H9 (cell line): ENCODE measurements at regions not wholly inside any gene's neighbourhood (a gene's known extent, or its start where the extent isn't known, plus 50 kb on each side); places are given as distances from the start of the nearest gene placed in this dataset.

Source experiments
- DNase-seq: peaks from one replicate; pipeline ENCODE4 v3.0.0-alpha.2; 2017
- H2AFZ ChIP-seq: one replicate; pipeline ENCODE4 v1.6.1; 2013; ENCODE audit warnings: mild to moderate bottlenecking, low read length, control low read depth, moderate library complexity
- H2AK5ac ChIP-seq: 2 replicates; pipeline ENCODE4 v1.6.1; 2013; ENCODE audit warnings: low read length, control low read depth, mixed read lengths; ENCODE audit not compliant: insufficient read length
- H2BK120ac ChIP-seq: one replicate; pipeline ENCODE4 v1.6.1; 2013; ENCODE audit warnings: low read depth, mild to moderate bottlenecking, low read length, control low read depth, inconsistent platforms; ENCODE audit not compliant: poor library complexity, severe bottlenecking
- H2BK12ac ChIP-seq: 2 replicates; pipeline ENCODE4 v1.6.1; 2013; ENCODE audit warnings: low read length, control low read depth, mixed read lengths, low read depth; ENCODE audit not compliant: insufficient read length
- H2BK15ac ChIP-seq: 2 replicates; pipeline ENCODE4 v1.6.1; 2013; ENCODE audit warnings: low read depth, low read length, control low read depth
- H2BK20ac ChIP-seq: one replicate; pipeline ENCODE4 v1.6.1; 2013; ENCODE audit warnings: low read depth, mild to moderate bottlenecking, low read length, control low read depth, inconsistent platforms; ENCODE audit not compliant: poor library complexity, severe bottlenecking
- H2BK5ac ChIP-seq: 2 replicates; pipeline ENCODE4 v1.6.1; 2013; ENCODE audit warnings: low read length, control low read depth, mixed read lengths; ENCODE audit not compliant: insufficient read length
- H3K14ac ChIP-seq: 2 replicates; pipeline ENCODE4 v1.6.1; 2013; ENCODE audit warnings: low read length, control low read depth; ENCODE audit not compliant: insufficient read depth
- H3K18ac ChIP-seq: 2 replicates; pipeline ENCODE4 v1.6.1; 2013; ENCODE audit warnings: low read depth, mild to moderate bottlenecking, mixed read lengths, low read length, control low read depth; ENCODE audit not compliant: insufficient read length
- H3K23ac ChIP-seq: 2 replicates; pipeline ENCODE4 v1.6.1; 2013; ENCODE audit warnings: low read length, control low read depth, mixed read lengths, low read depth; ENCODE audit not compliant: insufficient read length
- H3K23me2 ChIP-seq: 2 replicates; pipeline ENCODE4 v1.6.1; 2013; ENCODE audit warnings: low read depth, mild to moderate bottlenecking, mixed read lengths, low read length, control low read depth; ENCODE audit not compliant: insufficient read length, poor library complexity, severe bottlenecking
- H3K27ac ChIP-seq: 2 replicates; pipeline ENCODE4 v1.5.1; 2013; ENCODE audit warnings: low read length, control low read depth, mixed read lengths, low read depth; ENCODE audit not compliant: insufficient read length
- H3K27me3 ChIP-seq: 2 replicates; pipeline ENCODE4 v1.6.1; 2013; ENCODE audit warnings: low read length, control low read depth, inconsistent platforms; ENCODE audit not compliant: insufficient read depth
- H3K4ac ChIP-seq: 2 replicates; pipeline ENCODE4 v1.6.1; 2013; ENCODE audit warnings: low read depth, mild to moderate bottlenecking, control low read depth, inconsistent platforms, low read length, moderate library complexity
- H3K4me1 ChIP-seq: 2 replicates; pipeline ENCODE4 v1.6.1; 2013; ENCODE audit warnings: low read length, control low read depth, inconsistent platforms; ENCODE audit not compliant: insufficient read depth
- H3K4me2 ChIP-seq: 2 replicates; pipeline ENCODE4 v1.6.1; 2013; ENCODE audit warnings: low read length, control low read depth, mixed read lengths; ENCODE audit not compliant: insufficient read length, insufficient read depth
- H3K56ac ChIP-seq: 2 replicates; pipeline ENCODE4 v1.6.1; 2013; ENCODE audit warnings: low read depth, mild to moderate bottlenecking, mixed read lengths, low read length, control low read depth; ENCODE audit not compliant: insufficient read length
- H3K79me1 ChIP-seq: 2 replicates; pipeline ENCODE4 v1.6.1; 2013; ENCODE audit warnings: low read depth, mild to moderate bottlenecking, moderate library complexity, low read length, control low read depth, inconsistent platforms; ENCODE audit not compliant: insufficient read depth, poor library complexity, severe bottlenecking
- H3K79me2 ChIP-seq: 2 replicates; pipeline ENCODE4 v1.6.1; 2013; ENCODE audit warnings: low read length, control low read depth, inconsistent platforms; ENCODE audit not compliant: insufficient read depth
- H3K9ac ChIP-seq: 2 replicates; pipeline ENCODE4 v1.6.1; 2013; ENCODE audit warnings: low read length, control low read depth, mixed read lengths; ENCODE audit not compliant: insufficient read length; ENCODE audit errors: extremely low read depth
- H3K9me3 ChIP-seq: one replicate; pipeline ENCODE4 v1.6.1; 2013; ENCODE audit warnings: low read depth, low read length, inconsistent platforms; ENCODE audit not compliant: control insufficient read depth
- H3T11ph ChIP-seq: one replicate; pipeline ENCODE4 v1.6.1; 2013; ENCODE audit warnings: mild to moderate bottlenecking, low read length, control low read depth, inconsistent platforms
- H4K20me1 ChIP-seq: one replicate; pipeline ENCODE4 v1.6.1; 2013; ENCODE audit not compliant: control insufficient read depth, insufficient read length, insufficient read depth
- H4K5ac ChIP-seq: 2 replicates; pipeline ENCODE4 v1.6.1; 2013; ENCODE audit warnings: low read depth, mild to moderate bottlenecking, mixed read lengths, low read length, control low read depth; ENCODE audit not compliant: insufficient read length
- H4K8ac ChIP-seq: replicated peaks from 2 replicates; pipeline ENCODE4 v1.6.1; 2013; ENCODE audit warnings: low read length, control low read depth, mixed read lengths, low read depth; ENCODE audit not compliant: insufficient read length
- H4K91ac ChIP-seq: 2 replicates; pipeline ENCODE4 v1.6.1; 2013; ENCODE audit warnings: low read depth, mild to moderate bottlenecking, moderate library complexity, mixed read lengths, low read length, control low read depth; ENCODE audit not compliant: insufficient read length
- H3K27ac Mint-ChIP-seq, 3 experiments: 2 replicates in 2 of 3; 3 replicates in 1 of 3; pipeline ENCODE4 v1.8.0; 2020 to 2021; ENCODE audit warnings: mixed read lengths in 3 of 3, mild to moderate bottlenecking in 1 of 3, moderate library complexity in 1 of 3
- H3K27me3 Mint-ChIP-seq: 2 replicates; pipeline ENCODE4 v1.8.0; 2021; ENCODE audit warnings: low read depth, mild to moderate bottlenecking, moderate library complexity, mixed read lengths
- H3K36me3 Mint-ChIP-seq, 3 experiments: 2 replicates in 2 of 3; 3 replicates in 1 of 3; pipeline ENCODE4 v1.8.0; 2020 to 2021; ENCODE audit warnings: low read depth in 3 of 3, mixed read lengths in 3 of 3; ENCODE audit not compliant: insufficient read depth in 1 of 3
- H3K4me1 Mint-ChIP-seq, 2 experiments: 2 replicates each; pipeline ENCODE4 v1.8.0; 2020; ENCODE audit warnings: mixed read lengths in 2 of 2
- H3K4me3 Mint-ChIP-seq, 2 experiments: 2 replicates in 1 of 2; 3 replicates in 1 of 2; pipeline ENCODE4 v1.8.0; 2020 to 2021; ENCODE audit warnings: mild to moderate bottlenecking in 2 of 2, mixed read lengths in 2 of 2, moderate library complexity in 1 of 2
- H3K9me3 Mint-ChIP-seq, 2 experiments: 2 replicates in 1 of 2; 3 replicates in 1 of 2; pipeline ENCODE4 v1.8.0; 2020; ENCODE audit warnings: mild to moderate bottlenecking in 2 of 2, mixed read lengths in 2 of 2, moderate library complexity in 1 of 2
- CTCF ChIP-seq: fragments of 200-600 bp; sonication (generic); conservative IDR thresholded peaks from 3 replicates; pipeline ENCODE4 v1.8.0; 2021; ENCODE audit warnings: antibody characterized with exemption, mild to moderate bottlenecking
- WGBS: extraction: QIAGEN DNeasy Blood & Tissue Kit; methylation state at CpG from one replicate; pipeline ENCODE4 v1.1.7; 2013; ENCODE audit warnings: missing lambda C conversion rate, low lambda C conversion rate, mixed read lengths; ENCODE audit not compliant: insufficient read length; ENCODE audit errors: extremely low coverage; 5-methylcytosine and 5-hydroxymethylcytosine counted together

DNA sequence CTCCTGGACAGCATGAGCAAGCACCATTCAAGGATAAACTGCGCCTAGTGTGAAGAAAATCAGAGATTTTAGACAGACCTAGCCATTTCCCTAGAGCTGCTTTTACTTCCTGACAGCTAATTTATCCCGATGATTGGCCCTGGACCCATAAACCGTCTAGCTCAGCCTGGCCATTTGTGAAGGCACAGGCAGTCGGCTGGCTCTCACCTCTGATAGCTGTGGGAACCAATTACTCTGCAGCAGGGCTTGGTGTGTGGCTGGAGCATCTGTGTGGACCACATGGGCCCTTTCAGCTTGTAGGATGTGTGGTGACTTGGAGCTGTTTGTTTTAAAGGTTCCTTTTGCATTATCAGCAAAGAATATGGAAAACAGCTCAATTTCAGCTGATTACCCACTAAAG is 111.1 kb upstream of the NPY start:
- Histone ChIP-seq H4K91ac (no peak overlapping the region), H3K56ac (no peak overlapping the region), H4K5ac (no peak overlapping the region), H2BK15ac (no peak overlapping the region), H3K23me2 (no peaks in the 10 kb centered on the region), H3K14ac (no peak overlapping the region), H2AFZ (no peak overlapping the region), H4K8ac (no peak overlapping the region), H3K27ac (no peak overlapping the region), H2BK120ac (no peak overlapping the region), H3K27me3 (no peaks in the 10 kb centered on the region), H3K9ac (no peak overlapping the region), H3K79me2 (no peaks in the 10 kb centered on the region), H3T11ph (no peak overlapping the region), H2BK5ac (no peak overlapping the region), H2AK5ac (no peak overlapping the region), H4K20me1 (no peaks in the 10 kb centered on the region), H2BK12ac (no peak overlapping the region), H3K79me1 (no peaks in the 10 kb centered on the region), H3K23ac (no peak overlapping the region), H2BK20ac (no peak overlapping the region), H3K4me1 (no peaks in the 10 kb centered on the region; the same call in 1 of the 2 replicates), H3K18ac (no peak overlapping the region), H3K4ac (no peak overlapping the region), H3K9me3 (no peaks in the 10 kb centered on the region), H3K4me2 (no peak overlapping the region)
- TF ChIP-seq CTCF: no peak
- H3K4me1 Mint-ChIP-seq: peaks cover 3 to 5% of the 10 kb centered on the region in 2 experiments; a peak in 2 of 4 replicates
- no CpG with 5 or more reads among the region's 4 CpGs for WGBS
- no peak overlapping the region for H3K4me3 Mint-ChIP-seq
- no peak for DNase-seq
- H3K36me3 Mint-ChIP-seq: no peaks in the 10 kb centered on the region; a peak in 1 of 7 replicates
- H3K27me3 Mint-ChIP-seq: no peaks in the 10 kb centered on the region
- H3K9me3 Mint-ChIP-seq: peaks cover 0 to 3% of the 10 kb centered on the region in 2 experiments; a peak in 1 of 5 replicates
- no peak overlapping the region for H3K27ac Mint-ChIP-seq
